ENCODE measurements at regions not wholly inside any gene's neighbourhood (a gene's known extent, or its start where the extent isn't known, plus 50 kb on each side); places are given as distances from the start of the nearest gene placed in this dataset.

GRCh38 chr12:115377779-115378178 is 693.8 kb upstream of the TBX3 start (continued):
- no peak for TF ChIP-seq REST (IDR thresholded peaks at IDR 0.05; ENCODE audit: low read depth)
- TF ChIP-seq SIN3A (IDR thresholded peaks at IDR 0.05; ENCODE audit: low read depth), result no peak
- no peak for TF ChIP-seq RAD21 (IDR thresholded peaks at IDR 0.05; ENCODE audit: low read depth)

- no TSS peak for BruUV-seq (replicated peaks)
- no peak overlapping the region for H3K9ac ChIP-seq (ENCODE audit: low read length)
- no peaks in the 10 kb centered on the region for H3K9me2 ChIP-seq (ENCODE audit: insufficient read depth)
- no peaks in the 10 kb centered on the region for H3K79me2 ChIP-seq (ENCODE audit: insufficient read depth, low read length)
- DNase-seq (ENCODE audit: low read depth, low spot score), result no peak
- RAD21 ChIA-PET (ENCODE audit: low non-redundant PET in 1 of 2, low total read pairs in 2 of 2, uncharacterized antibody in 2 of 2, unreplicated experiment in 2 of 2), result no interaction called here
- no peaks in the 10 kb centered on the region; the same call in 1 of the 2 replicates for H3K27me3 ChIP-seq (ENCODE audit: insufficient read depth, low read length)
- no peak overlapping the region for H2AFZ ChIP-seq (ENCODE audit: low read depth, low read length, poor library complexity, severe bottlenecking)
- ATAC-seq, result no peak
- no peak overlapping the region for H3K4me3 ChIP-seq (replicated peaks in 1 of 2; ENCODE audit: low read depth in 1 of 2, low read length in 2 of 2)
- CTCF ChIA-PET, result no interaction called here
- POLR2A ChIA-PET, result no interaction called here
- no peak overlapping the region for H3K27ac ChIP-seq (ENCODE audit: low read depth, low read length)
- no peaks in the 10 kb centered on the region for H3K9me3 ChIP-seq (ENCODE audit: control insufficient read depth in 1 of 2, insufficient read depth in 1 of 2, low read depth in 1 of 2, low read length in 2 of 2)
- intact Hi-C loops (cut with micrococcal nuclease), result no loop called here
- H3K36me3 ChIP-seq (ENCODE audit: control insufficient read depth in 1 of 2, insufficient read depth in 2 of 2, low read length in 2 of 2), result no peaks in the 10 kb centered on the region
- no peak for TF ChIP-seq FOSL1 (IDR thresholded peaks at IDR 0.05; ENCODE audit: low read depth)
- no peak overlapping the region for H3K4me2 ChIP-seq (ENCODE audit: low read length)
- H3K4me1 ChIP-seq (ENCODE audit: control insufficient read depth in 1 of 2, insufficient read depth in 2 of 2, low read length in 2 of 2), result peaks cover 0 to 15% of the 10 kb centered on the region in 2 experiments; a peak in 1 of 4 replicates
- H4K20me1 ChIP-seq (ENCODE audit: insufficient read depth), result no peaks in the 10 kb centered on the region
Measured at GRCh38 chr12:115377230-115377629, 693.3 kb upstream of the TBX3 start.

Data from HCT116 (cell line).